NAMALWA (cell line): ENCODE measurements at regions not wholly inside any gene's neighbourhood (a gene's known extent, or its start where the extent isn't known, plus 50 kb on each side); places are given as distances from the start of the nearest gene placed in this dataset.
"Not testable (repeated sequence)": the region's sequence is repeated elsewhere in the genome, so short reads cannot be mapped to it uniquely, and the experiment has no call there.

Source experiments
- DNase-seq: peaks from one replicate; pipeline ENCODE4 v3.0.0-alpha.2; 2015; ENCODE audit warnings: low spot score

DNA sequence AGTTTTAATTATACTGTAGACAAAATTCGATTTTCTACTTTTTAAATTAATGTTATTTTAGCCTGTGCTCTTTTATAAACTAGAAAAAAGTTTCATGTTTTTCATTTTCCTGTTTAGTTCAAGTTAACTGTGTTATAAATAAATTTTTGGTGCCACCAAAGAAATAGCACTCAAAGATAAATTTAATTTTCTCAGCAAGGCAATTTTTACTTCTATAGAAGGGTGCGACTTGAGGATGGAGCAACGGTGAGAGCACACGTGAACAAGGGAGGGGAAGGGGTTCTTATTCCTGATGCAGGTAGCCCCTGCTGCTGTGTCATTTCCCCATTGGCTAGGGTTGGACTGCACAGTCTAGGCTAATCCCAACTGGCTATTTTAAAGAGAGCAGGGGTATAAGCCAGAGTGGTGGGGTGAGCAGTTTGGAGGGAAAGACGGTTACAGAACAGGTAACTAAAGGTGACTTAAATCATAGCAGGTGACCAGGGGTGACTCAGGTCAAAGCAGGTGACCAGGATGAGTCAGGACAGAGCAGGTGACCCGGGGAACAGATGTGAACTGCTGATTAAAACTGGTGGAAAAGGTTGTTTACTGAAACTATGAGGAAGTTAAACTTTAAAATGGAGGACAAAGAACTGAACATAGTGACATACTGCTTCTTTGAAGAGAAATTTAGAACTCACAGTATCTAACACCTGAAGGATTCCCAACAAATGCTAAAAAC lies 104.6 kb upstream of the GPBP1 start:
- no peak for DNase-seq

GRCh38 chr5:57072218-57072892 lies 101.5 kb upstream of the GPBP1 start:
- DNase-seq: no peak

GRCh38 chr5:57082441-57083067 lies 91.3 kb upstream of the GPBP1 start:
- peak; percentile 3 for DNase-seq

GRCh38 chr5:57085306-57086081 lies 88.4 kb upstream of the GPBP1 start:
- no peak for DNase-seq

- not testable (repeated sequence) for DNase-seq
Measured at GRCh38 chr5:57087947-57088346, 85.9 kb upstream of the GPBP1 start.

DNA sequence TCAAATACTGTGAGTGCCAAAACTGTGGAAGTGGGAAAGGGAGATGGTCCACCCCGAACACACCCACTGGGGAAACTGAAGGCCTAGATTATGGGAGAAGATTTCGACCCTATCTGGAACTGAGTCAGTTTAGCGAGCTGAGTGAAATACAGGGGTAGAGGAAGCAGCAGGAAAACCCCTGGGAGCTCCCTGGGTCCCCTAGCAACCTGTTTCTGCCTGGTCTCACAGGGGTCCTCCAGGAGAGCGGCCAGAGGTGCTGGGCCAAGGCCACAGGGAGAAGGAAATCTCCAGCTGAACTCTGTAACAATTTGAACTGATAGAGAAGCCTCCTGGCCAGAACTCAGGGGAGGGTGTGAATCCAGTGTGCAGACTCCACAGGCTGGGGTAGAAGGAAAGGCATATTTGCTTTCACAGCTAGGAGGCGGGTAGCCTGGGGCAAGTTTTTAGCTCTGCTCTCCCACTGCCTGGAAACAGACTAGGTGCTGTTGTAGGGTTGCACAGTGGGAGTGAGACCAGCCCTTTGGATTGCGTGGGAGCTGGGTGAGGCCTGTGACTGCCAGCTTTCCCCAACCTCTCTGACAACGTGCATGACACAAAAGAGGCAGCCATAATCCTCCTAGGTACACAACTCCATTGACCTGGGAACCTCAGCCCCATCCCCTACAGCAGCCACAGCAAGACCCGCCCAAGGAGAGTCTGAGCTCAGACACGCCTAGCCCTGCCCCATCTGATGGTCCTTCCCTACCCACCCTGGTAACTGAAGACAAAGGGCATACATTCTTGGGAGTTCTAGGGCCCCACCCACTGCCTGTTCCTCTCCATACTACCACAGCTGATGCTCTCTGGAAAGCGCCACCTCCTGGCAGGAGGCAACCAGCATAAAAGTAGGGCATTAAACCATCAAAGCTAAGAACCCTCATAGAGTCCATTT lies 78.8 kb upstream of the GPBP1 start:
- peak; percentile 23 for DNase-seq

DNA sequence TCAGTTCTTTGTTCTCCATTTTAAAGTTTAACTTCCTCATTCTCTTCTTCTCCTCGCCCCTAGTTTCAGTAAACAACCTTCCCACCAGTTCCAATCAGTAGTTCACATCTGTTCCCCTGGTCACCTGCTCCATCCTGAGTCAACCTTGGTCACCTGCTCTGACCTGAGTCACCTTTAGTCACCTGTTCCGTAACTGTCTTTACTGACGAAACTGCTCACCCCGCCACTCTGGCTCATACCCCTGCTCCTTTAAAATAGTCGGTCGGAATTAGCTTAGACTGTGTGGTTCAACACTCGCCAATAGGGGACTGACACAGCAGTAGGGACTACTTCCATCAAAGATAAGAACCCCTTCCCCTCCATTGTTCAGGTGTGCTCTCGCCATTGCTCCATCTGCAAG lies 76.3 kb upstream of the GPBP1 start:
- no peak for DNase-seq

DNA sequence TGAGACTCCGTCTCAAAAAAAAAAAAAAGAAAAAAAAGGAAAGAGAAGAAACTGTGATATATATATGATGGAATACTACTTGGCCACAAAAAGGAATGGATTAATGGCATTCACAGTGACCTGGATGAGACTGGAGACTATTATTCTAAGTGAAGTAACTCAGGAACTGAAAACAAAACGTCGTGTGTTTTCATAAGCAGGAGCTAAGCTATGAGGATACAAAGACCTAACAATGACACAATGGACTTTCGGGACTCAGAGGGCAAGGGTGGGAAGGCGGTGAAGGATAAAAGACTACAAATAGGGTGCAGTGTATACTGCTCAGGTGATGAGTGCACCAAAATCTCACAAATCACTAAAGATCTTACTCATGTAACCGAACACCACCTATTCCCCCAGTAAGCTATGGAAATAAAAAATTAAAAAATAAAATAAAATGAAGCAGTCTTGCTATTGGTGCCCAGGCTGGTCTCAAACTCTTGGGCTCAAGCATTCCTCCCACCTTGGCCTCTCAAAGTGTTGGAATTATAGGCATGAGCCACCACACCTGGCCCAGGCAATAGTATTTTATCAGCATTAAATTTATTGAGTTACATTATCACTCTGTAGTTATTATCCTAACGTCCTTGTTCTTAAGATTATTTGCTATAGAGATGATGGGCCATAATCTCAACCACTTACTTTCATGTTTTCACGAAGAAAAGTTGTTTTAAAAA lies 71.5 kb upstream of the GPBP1 start:
- DNase-seq: no peak

DNA sequence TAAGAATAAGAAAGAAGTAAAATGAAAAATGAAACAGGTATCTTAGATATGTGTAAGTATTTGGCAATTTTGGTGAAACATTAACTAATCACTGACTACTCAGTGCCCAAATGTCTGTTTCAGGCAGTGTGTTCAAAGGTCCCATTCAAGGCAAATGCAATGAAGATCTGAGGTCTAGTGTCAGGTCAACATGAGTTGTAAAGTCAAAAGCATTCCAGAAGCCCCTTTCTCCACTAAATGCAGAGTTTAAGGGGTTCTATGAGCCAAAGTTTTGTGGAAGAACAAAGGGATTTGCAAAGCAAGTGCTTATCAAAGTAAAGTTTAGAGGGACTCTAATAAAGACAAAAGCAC lies 71.0 kb upstream of the GPBP1 start:
- no peak for DNase-seq

GRCh38 chr5:57103317-57103907 lies 70.4 kb upstream of the GPBP1 start:
- no peak for DNase-seq

- DNase-seq: no peak
Measured at GRCh38 chr5:57106661-57107060, 67.2 kb upstream of the GPBP1 start.

DNA sequence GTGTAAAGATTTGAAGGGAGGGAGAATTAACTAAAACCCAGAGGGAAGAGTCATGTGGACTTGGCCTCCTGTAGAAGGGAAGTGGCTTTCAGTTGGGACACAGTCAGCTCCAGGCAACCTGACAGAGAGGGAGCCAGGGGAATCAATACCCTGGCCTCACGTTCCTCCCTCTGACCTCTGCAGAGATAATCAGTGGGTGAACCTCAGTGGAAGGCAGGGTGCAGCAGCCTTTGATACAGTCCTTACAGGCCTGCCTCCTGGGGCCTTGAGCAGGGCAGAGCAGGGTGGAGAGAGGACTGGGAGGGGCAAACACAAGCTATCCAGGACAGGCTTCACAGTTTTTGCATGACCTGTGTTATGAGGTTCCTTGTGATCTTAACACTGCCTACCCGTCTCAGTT lies 61.9 kb upstream of the GPBP1 start:
- DNase-seq: no peak

- DNase-seq: no peak
Measured at GRCh38 chr5:57113481-57113880, 60.4 kb upstream of the GPBP1 start.

DNA sequence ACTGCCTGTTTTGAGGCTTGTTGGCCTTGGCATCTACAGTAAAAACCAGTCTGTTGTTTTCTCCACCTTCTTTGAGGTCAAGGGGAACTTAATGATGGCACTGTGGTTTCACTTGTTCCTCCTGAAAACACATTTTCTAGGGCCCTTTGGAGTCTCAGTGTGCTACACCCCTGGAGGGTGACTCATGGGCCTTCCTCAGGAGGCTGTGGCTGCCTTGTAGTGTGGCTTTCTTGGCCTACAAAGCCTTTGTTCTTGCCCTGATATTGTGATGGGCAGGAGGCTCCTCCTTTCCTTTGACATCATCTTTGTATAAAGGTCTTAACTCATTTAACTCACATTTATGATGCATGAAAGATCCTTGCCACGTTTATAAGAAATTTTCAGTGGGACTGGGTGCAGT lies 56.3 kb upstream of the GPBP1 start:
- no peak for DNase-seq

DNA sequence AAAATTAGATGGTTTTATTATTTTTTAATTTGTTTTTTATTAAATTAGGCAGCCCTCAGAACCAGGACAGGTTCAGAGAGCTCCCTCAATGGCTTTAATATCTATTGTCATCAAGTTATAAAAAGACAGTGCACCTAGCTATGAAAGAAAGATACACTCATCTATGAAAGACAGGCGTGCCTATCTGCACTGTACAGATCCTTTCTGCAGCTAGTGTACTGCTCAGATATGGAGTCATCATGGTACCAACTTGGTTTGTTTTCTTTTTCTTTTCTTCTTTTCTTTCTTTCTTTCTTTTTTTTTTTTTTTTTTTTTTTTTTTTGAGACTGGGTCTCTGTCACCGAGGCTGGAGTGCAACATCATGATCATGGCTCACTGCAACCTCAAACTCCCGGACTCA lies 54.8 kb upstream of the GPBP1 start:
- DNase-seq: no peak

GRCh38 chr5:57124014-57124413 lies 49.8 kb upstream of the GPBP1 start:
- no peak for DNase-seq
